Amygdala (tissue), 56 donors: ENCODE measurements at regions not wholly inside any gene's neighbourhood (a gene's known extent, or its start where the extent isn't known, plus 50 kb on each side); places are given as distances from the start of the nearest gene placed in this dataset.

ENCODE experiments used
- DNase-seq, 56 donors: peaks; one replicate each; lab custom pipeline; 2025; lab: John Stamatoyannopoulos, UW

DNA sequence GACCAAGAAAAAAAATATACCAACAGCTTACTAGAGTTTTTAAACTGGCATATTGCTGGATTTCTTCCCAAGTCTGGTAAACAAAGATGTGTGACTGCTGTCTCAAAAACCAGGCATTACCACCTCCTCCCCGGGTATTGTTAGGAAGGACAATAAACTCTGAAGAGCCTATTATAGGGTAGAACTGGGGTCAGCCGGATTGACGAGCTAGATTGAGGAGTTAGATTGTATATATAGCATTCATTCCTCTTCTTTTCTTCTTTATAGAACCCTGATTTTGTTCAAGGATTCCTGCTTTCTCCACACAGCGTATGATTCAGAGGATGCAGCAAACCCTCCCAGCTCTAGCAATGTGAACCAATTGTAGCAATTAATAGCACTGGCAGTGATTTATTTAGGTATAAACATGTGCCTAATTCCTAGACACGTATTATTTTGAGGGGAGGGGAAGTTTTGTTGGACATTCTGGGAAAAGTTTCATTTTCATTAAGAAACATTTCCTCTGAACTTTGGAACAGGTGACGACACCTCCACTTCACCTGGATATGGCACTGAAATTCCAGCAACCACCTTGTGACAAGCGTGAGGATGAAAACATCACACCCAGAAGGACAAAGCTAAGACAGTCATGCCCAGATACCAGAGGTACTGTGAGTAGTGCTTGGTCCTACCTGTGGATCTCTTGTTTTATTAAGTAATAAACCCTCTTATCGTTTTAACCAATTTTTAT is 679.4 kb upstream of the KIRREL3 start:
- no peak for DNase-seq

- no peak for DNase-seq
Observed at GRCh38 chr11:127678631-127679030, 678.1 kb upstream of the KIRREL3 start.

GRCh38 chr11:127677660-127678425 is 677.3 kb upstream of the KIRREL3 start:
- DNase-seq, result no peak

GRCh38 chr11:127675581-127675980 is 675.0 kb upstream of the KIRREL3 start:
- DNase-seq, result no peak

DNA sequence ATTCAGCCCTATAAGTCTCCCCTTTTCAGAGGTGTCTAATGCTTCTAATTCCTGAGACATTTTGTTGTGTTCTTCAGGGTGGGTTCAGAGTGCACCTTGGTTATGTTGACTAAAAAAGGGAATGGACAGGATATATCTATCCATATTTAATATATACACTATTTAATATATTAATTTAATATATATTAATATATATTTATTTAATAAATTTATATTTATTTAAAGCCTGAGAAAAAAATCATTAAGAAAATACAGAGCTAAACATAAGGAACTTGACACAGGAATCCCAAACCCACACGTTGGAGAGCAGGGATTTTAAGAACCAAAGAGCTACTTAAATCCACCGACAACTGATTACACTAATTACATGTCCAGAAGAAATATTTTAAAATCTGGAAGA is 674.2 kb upstream of the KIRREL3 start:
- DNase-seq, result no peak

- no peak for DNase-seq
Observed at GRCh38 chr11:127670374-127671119, 670.0 kb upstream of the KIRREL3 start.

DNA sequence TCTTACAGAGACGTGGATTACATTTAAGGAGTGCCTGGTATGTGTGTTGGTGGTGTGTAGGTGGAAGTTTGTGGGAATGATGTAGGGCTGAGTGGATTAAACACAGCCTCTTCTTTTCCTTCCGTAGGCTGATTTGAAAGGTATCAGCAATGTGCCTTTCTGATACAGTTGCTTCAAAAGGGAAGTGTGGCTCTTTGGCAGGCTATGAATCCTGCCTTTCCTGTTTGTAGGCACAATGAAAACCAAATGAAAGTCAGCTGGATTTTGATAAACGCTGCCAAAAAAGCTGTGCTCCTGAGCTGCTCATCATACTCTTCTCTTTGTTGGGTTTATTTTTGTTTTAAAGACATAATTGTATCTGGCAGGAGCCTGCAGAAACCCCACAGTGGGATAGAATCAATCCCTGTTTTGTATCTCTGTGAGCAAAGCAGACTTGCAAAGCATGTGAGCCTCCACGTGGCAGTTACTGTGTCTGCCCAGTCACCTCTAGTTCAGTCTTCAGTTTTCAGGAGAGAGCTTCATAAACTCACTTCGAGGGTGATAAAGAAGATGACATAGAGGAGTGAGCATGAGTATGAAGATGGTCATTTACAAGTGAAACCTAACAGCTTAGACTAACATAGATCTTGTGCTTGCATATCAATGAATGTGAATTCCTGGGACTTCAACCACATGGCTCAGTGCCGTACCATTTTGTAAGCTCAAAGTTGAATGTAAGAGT is 655.7 kb upstream of the KIRREL3 start:
- no peak for DNase-seq

GRCh38 chr11:127653076-127653475 is 652.5 kb upstream of the KIRREL3 start:
- DNase-seq, result no peak

DNA sequence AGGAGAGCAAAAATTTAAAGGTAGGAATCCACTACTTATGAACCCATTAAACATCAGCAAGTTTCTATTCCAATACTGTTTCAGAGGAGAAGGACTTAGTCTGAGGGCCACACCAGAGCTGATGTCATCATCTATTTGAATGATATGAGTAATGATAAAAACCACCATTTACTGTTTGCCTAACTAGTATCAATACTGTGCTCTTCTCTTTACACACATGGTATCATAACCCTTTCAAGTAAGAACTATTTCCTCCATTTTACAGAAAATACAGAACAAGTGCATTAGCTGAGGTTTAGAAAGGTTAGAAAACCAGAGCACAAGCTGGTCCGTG is 651.3 kb upstream of the KIRREL3 start:
- no peak for DNase-seq

GRCh38 chr11:127651175-127651887 is 650.8 kb upstream of the KIRREL3 start:
- DNase-seq, result no peak

GRCh38 chr11:127649958-127650357 is 649.4 kb upstream of the KIRREL3 start:
- DNase-seq, result no peak

- no peak for DNase-seq
Observed at GRCh38 chr11:127649071-127649470, 648.5 kb upstream of the KIRREL3 start.

DNA sequence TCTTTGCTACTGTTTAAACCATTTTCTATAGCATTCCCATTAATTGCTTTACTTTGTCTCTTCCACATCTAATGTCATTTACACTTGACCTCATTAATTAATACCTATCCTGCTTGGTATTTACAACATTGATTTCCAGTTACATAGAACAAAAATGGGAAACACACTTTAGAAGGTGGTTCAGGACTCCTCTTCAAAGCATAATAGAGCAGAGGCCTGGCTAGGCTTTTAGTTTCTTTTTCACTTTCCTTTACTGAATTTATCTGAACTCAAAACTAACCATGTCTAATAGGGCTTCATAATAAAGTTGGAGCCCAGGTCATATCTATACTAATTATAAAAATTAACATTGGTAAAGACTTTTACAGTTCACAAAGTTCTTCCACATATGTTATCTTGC is 648.0 kb upstream of the KIRREL3 start:
- DNase-seq, result no peak

GRCh38 chr11:127644366-127644765 is 643.8 kb upstream of the KIRREL3 start:
- no peak for DNase-seq

GRCh38 chr11:127643268-127644058 is 642.9 kb upstream of the KIRREL3 start:
- DNase-seq, result no peak

GRCh38 chr11:127640561-127641451 is 640.2 kb upstream of the KIRREL3 start:
- DNase-seq, result no peak

DNA sequence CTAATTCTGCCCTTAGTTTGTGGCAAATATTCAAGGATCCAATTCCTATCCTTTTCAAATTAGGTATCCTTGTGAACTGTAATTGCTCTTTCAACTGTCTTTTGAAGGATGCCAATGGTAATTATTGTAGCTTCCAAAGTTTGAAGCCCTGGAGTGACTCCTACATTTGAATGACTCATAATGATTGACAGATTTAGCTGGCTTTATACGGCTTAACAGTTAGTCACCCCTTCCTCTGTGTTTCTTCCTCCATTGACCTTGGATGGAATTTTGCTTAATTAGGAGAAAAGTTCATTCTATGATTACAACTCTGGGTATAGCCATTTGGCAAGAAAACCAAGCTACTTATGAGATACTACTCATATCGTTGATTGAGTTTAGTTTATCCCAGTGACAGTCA is 639.3 kb upstream of the KIRREL3 start:
- no peak for DNase-seq

- DNase-seq, result no peak
Observed at GRCh38 chr11:127632976-127633680, 632.6 kb upstream of the KIRREL3 start.
